D721Med (cell line): ENCODE measurements at regions not wholly inside any gene's neighbourhood (a gene's known extent, or its start where the extent isn't known, plus 50 kb on each side); places are given as distances from the start of the nearest gene placed in this dataset.

Experiments used
- DNase-seq: peaks from one replicate; pipeline ENCODE4 v3.0.0; 2011; ENCODE audit warnings: low spot score; ENCODE audit not compliant: insufficient read length
- FAIRE-seq: peaks from 2 replicates; lab custom pipeline; 2011; peaks lifted over from hg19 to GRCh38; lab: Jason Lieb, UNC
- CTCF ChIP-seq: IDR thresholded peaks from 2 replicates; pipeline ENCODE4 v1.5.1; 2012; ENCODE audit warnings: mild to moderate bottlenecking, control low read depth; ENCODE audit not compliant: insufficient read depth; ENCODE audit errors: missing control alignments

- FAIRE-seq = no peak
- no peak for DNase-seq
- no peak for TF ChIP-seq CTCF
Measured at GRCh38 chr7:126303926-126304325, 948.8 kb downstream of the GRM8 start.

- DNase-seq = no peak
- no peak for TF ChIP-seq CTCF
- no peak for FAIRE-seq
Measured at GRCh38 chr7:126302639-126303038, 950.1 kb downstream of the GRM8 start.

GRCh38 chr7:126286317-126286716 lies 966.4 kb downstream of the GRM8 start:
- FAIRE-seq (no peak), DNase-seq (no peak)
- no peak for TF ChIP-seq CTCF

DNA sequence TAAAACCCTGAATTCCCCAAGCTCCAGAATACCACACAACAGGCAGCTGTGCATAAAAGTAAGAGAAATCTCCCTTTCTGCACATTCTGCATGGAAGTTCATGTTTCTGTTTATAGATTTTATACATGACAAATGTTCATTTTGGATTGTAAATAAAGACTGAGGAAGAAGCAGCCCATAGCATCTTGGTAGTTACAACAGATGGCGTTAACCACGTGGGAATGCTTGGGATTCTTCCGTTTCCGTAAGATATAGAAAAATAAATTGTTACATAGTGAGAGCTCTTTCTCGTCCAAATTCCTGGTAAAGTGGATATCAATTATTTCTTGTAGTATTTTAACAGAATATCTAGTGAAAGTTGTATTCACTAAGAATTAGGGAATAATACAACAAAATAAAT lies 1016.5 kb downstream of the GRM8 start:
- DNase-seq = no peak
- TF ChIP-seq CTCF = no peak
- FAIRE-seq = no peak

DNA sequence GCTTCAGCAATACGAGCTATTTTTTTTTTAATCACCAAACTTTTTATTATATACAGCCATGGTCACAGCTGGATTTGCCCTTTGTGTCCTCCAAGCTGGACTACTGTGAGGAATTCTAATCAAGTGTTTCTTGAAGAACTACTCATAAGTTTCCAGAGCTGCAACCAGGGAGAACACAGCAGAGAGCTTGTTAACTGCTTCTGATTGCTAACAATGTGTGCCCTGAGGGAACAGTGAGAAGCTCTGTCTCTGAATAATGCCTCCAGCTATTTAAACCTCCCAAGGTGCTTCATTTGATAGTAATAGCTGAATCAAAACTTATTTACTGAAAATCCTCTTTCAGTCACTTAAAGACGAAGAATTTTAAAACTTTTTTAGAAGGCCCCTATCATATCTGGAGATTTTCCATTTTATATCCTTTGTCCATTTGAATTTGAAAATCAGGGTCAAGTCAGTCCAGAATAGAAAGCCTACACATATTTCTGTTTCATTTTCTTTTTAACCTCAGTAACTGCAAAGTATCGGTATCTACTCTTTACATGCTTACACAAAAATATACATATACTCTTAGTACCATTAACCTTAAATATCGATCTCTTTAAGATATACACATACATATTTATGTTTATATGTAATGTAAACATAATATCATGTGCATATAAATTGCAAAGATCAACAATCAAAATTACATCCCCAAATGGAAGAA lies 1024.2 kb downstream of the GRM8 start:
- no peak for DNase-seq
- FAIRE-seq = no peak
- no peak for TF ChIP-seq CTCF

DNA sequence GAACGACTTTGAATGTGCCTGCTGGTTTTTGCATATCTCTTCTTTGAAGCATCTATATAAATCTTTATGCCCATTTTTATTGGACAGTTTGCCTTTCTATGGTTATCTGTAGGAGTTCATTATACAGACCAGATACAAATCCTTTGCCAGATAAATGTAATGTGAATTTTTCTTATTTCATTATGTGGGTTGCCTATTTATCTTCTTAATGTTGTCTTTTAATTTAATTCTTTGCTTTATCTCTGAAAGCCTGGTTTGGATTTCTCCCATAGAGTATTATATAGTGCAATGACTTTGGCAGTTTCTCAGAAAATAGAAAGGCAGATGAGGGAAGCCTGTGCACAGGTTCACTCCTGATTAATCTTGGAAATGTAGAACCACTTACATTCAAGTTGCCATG lies 1025.1 kb downstream of the GRM8 start:
- no peak for TF ChIP-seq CTCF
- no peak for DNase-seq
- no peak for FAIRE-seq

- FAIRE-seq (no peak), DNase-seq (no peak)
- TF ChIP-seq CTCF = no peak
Measured at GRCh38 chr7:126227055-126227454, 1025.7 kb downstream of the GRM8 start.
